ENCODE measurements at regions not wholly inside any gene's neighbourhood (a gene's known extent, or its start where the extent isn't known, plus 50 kb on each side); places are given as distances from the start of the nearest gene placed in this dataset.

DNA sequence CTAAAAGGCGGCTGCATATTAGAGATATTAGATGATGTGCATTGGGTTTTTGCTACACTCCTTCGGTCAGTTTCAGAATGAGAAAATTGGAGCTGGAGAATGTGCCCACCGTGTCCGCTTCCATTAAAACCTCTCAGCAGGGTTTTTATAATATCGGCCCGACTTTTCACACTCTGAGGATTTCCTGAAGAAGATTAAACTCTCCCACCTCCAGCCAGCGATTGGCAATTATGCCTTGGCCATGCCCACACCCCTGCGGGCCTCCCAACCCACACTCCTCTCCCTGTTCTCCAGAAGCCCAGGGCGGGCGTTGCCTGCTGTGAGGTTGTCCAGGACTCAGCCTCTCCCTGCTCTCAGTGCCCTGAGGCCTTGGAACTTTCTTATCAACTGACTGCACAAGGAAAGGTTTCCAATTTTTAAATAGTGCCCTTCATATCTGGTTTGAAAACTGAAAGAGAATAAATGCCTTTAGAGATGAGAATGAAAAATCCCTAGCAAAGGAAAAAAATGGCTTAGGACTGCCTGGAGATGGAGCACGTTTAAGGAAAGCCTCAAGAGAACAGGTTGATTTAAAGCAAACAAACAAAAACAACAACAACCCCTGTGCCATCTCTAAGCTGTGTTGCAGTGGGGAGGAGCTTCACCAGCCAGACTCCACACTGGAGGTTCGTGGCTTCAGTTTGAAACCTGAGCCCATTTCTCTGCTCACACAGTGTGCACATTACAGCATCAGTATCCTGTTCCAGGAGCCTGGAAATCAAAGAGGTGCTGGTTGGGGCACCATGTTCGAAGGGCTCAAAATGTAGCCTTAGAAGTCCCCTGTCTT, 292.9 kb downstream of the NSG2 start:
- no peak for DNase-seq

DNA sequence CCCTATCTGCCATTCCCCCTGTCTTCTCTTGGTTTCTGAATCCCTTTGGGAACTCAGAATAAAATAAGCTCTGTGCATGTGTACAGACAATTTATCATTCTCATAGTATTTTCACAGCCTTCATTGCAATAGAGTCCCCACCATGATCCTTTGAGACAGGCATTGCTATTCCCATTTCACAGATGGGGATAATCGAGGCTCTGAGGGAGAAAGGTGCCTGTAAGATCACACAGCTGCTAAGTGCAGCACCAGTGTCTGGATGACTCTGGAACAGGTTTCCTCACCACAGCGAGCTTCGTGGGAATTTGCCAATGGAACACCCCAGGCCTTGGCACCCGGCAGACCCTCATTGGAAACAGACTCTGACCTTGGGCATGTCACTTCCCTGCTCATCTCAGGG, 293.6 kb downstream of the NSG2 start:
- DNase-seq = no peak

DNA sequence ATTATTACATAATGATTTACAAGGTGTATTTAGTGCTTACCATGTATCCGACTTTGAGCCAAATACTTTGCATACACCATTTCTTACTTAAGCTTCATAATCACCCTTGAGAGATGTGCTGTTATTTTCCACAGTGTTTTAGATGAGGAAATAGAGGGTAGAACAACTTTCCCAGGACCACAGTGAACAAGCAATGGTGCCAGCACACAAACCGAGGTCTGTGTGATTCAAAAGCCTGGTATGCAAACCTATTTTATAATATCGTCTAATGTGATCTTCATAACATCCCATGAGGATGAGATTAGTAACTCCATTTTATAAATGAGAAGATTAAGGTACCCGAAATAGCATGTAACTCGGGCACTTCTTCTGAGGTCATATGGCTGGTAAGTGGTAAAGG, 294.7 kb downstream of the NSG2 start:
- DNase-seq = no peak

DNA sequence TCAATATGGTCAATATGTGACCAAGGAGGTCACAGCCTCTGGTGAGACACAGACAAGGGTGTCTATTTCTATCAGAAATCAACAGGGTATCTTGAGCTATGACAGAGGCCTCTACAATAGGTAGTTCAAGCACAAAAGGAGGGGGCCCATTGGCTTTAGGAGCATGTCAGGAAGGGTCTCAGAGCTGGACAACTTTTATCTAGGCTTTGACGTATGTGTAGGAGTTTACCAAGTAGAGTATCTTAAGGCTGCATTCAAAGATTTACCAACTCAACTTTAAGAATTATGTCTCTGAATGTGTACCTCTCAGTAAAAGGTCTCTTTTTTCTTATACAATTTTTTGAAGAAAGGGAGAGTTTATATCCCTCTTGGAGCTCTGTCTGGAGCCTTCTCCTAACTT, 297.2 kb downstream of the NSG2 start:
- DNase-seq = no peak

DNA sequence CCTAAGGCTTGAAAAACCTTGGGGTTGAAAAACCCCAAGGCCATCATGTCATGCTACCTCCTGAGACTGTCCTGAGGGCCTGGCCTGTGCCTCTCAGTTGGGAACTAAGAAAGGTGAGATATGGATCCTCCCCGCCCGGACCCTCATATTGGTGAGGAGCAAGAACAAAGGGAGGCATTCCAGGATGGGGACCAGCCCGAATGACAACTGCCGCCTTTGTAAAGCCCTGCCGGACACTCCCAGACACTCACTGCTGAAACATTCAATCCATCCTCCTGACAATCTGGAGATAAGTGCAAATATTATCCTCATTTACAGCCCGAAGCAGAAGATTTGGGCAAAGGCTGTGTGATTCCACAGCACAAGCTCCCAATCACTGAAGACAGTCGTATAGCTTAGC, 298.3 kb downstream of the NSG2 start:
- DNase-seq = no peak

DNA sequence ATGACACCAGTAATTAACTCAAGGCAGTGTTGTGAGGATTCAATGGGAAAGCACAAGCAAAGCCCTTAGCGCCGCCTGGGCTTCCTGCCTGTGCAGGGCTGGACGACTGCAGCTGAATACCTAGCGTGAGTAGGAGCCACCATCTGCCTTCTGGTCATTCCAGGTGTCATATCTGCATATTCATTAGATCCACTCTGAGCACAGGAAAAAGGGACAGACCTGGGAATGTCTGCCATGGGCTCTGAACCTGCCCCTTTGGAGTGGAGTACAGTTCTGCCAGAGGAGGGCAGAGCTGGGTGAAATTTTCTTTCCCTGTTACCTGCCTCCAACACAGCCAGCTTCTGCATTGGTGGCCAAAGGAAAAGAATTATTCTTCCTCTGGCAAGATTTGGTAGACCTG, 298.8 kb downstream of the NSG2 start:
- no peak for DNase-seq

DNA sequence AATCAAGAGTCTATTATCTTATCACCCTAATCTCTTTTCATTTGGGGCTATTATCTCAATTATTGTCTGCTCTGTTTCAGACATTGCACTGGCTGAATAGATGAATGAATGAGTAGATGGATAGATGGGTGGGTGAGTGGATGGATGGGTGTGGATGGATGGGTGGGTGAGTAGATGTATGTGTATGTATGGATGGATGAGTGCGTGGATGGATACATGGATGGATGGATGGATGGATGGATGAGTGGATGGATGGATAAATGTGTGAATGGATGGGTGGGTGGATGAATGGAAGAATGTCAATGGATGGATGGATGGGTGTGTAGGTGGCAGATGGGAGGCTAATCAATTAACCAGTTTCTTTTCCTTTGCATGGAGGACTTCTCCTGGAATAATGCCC, 301.7 kb downstream of the NSG2 start:
- no peak for DNase-seq

DNA sequence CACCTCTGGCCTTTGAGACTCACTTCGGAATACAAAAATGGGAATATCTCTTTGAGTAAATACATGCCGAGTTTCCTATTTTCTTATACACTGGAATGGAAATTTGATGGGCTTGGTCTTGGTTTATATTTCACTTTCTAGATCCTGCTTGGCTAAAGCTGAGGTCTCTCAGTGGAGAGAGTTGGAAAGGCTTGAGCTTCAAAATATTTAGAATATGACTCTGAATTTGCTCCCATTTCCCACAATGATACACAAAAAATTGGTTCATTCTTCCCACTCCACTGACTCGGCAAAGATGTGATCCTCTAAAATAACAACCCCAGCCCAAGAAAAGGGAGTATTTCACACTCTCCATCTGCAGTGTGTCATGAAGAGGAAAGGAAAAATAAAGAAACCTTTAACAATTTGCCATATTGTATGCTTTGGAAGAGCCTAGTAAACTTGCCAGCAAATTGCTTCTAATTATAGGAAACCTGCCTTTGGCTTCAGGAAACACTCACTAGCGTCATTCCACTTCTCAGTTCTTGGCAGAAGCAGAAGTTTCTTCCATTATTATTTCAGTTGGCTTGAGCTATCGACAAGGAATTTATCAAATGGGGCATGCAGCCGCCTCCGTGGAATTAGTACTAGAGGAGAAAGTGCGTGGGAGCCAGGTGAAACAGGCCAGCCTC, 302.9 kb downstream of the NSG2 start:
- DNase-seq = no peak

DNA sequence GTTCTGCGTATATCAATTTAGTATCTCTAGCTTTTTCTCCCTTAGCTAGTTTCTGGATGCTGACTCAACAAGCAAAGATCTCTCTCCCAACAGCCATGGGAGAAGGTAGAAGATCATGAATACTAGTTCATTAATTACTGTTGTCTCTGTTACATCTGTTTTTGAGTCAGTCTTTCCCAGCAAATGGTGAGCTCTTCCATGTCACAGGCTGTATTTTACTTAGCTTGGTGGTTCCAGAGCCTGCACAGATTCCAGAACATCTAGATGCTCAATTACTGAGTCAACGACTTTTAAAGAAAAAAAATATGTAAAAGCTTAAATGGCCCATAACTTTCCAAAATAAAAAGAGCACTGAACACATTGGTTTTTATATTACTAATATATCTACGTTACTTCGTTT, 307.2 kb downstream of the NSG2 start:
- DNase-seq = no peak

DNA sequence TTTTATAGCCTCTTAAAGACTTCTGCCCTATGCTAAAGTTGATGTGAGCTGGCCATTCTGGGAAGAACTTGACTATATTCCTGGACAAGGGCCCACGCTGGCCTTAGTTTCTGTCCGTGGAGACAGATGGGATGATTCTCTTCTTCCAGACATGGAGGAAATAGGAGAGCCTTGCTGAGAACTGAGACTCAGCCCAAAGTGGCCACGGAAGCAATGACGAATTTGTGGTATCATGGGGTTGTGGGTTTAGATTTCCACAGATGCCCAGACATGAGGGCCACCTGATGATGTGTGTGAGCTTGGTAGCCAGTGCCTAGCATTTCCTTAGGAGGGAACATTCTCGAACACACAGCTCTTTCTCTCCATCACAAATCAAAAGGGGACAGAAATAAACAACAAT, 309.1 kb downstream of the NSG2 start:
- DNase-seq = no peak

DNA sequence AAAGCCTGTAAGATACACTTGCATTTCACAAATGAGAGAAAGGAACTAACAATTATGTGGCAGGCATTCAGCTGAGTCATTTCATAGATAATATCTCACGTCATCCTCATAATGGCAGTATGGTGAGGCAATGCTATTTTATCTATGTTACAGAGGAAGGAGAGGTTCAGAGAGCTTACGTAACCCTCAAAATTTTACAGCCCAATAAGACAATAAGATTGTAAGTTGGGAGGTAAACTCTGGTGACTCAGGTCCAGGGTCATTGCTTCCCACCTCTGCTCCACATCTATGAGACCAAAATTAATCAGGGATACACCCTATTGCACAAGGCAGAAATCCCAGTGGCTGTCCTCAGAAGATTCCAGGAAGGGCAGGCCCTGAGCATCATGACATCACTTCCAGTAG, 309.7 kb downstream of the NSG2 start:
- no peak for DNase-seq

DNA sequence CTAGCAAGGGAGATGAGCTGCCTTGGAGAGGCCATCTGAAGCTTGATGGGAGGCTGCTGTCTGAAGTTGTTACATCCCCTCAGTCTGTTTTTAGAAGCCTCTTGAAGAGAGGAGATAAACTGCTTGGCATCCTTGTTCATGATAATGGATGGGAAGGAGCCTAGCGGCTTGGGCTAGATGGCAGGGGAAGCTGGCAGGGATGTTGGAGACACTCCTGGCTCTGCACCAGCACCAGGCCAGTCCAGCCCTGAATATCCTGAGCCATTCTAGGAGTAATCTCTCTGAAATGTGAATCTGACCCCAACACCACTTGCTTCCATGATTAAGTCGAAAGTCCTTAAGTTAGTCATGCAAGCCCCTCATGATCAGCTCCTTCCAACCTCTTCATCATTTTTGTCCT, 310.5 kb downstream of the NSG2 start:
- DNase-seq = no peak

DNA sequence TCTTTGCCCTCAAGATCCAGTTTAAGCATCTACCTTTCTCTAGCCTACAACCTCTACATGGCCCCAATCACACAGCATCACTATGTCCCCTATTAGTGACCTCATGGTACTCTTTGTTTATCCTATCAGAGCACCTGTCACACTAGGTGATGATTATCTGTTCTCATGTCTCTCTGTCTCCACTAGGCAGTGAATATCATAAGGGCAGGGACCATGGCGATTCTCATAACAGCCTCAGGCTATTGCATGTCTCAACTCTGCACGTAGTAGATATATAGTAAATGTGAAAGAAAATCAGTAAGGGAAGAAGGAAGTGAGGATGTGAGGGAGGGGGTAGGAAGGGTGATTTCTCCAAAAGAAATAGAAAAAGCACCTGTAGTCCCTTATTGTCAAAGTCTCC, 311.0 kb downstream of the NSG2 start:
- no peak for DNase-seq

DNA sequence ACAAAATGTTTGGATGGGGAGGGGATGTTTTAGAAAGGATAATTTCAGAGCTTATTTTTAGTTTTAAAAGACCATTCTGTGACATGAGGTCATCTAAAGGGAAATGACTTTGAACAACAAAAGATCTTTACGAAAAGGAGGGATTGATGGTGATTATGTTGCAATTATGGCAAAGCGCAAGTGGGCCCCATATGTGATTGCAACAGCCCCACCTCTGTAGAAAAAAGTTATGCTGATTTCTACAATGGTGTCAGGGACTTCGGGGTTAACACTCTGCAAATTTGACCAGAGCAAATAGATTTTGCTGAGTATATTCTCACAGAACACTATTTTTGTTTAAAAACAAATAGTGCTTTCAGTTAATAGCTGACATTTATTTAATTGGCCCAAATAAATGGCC, 312.8 kb downstream of the NSG2 start:
- DNase-seq = no peak

DNA sequence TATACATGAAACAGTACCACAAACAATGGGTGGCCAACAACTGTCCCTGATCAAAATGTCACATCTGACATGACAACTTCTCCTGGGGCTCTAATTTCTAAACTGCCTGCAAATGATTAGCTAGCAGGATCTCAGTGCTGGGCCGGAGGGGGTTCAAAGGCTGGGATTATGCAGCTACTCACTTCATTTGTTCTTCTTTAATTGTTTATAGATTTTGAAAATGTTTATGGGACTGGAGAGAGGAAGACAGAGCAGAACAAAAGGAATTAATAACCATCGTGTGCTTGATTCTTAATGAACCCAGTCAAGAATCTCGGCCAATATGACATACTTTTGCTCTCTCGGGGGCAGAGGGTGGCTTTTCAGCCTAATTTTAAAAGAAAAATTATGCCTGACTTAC, 313.6 kb downstream of the NSG2 start:
- no peak for DNase-seq

DNA sequence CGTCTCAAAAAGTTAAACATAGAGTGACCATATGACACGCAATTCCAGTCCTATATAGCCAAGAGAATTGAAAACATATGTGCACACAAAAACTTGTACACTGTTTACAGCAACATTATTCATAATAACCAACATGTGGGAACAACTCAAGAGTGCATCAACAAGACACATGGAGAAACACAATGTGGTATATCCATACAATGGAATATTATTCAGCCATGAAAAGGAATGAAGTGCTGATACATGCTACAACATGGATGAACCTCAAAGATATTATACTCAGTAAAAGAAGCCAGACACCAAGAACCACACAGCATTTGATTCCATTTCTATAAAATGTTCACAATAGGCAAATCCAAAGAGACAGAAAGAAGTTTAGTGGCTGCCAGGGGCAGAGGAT, 317.0 kb downstream of the NSG2 start:
- DNase-seq = no peak

DNA sequence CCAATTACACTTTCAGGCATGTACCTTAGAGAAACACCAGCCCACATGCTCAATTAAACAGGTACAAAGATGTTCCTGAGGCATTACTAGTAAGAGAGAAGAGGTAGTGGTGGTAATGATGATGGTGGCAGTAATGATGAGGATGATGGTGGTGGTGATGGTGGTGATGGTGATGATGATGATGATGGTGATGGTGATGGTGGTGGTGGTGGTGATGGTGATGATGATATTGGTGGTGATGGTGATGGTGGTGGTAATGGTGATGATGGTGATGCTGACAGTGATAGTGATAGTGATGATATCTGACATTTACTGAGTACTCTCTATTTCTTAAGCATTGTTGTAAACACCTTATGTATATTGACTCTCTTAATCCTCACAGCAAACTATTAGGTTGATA, 318.4 kb downstream of the NSG2 start:
- no peak for DNase-seq

DNA sequence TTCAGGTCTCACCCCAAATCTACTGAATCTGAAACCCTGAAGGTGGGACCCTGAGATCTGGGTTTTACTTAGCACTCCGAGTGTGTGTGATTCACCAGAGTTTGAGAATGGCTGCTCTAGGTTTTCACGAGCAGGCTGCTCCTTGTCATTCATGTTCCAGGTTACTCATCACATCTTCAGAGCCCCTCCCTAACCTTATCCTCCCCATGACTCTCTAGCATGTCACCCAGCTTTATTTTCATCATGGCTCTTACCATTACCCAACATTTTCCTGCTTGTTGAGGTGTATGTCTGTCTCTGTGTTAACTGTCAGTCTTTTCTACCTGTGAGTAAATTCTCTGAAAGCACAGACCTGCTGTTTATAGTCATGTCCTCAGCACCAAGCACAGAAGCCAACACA, 319.2 kb downstream of the NSG2 start:
- no peak for DNase-seq

DNA sequence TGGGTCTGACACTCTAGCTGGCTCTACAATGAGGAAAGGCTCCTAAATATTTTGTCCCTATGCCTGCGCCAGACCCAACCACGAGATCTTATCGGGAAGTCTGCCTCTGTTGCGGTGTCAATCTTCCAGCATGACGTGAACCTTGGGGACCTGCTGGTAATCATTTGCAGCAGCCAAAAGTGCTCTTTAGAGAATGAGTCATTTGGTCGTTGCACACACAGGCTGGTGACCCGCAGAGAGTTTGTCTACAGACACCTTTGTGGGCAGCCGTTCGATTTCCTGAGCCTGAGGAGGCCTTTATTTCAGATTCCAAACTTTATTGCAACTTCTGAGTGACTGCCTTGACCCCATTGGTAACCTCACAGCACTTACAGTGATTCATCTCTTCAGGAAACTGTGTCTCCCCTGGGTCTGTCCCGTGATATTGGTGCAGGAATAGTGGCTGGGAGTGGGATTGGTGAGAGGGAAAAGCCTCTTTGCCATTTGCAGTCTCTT, 326.1 kb downstream of the NSG2 start:
- no peak for DNase-seq

DNA sequence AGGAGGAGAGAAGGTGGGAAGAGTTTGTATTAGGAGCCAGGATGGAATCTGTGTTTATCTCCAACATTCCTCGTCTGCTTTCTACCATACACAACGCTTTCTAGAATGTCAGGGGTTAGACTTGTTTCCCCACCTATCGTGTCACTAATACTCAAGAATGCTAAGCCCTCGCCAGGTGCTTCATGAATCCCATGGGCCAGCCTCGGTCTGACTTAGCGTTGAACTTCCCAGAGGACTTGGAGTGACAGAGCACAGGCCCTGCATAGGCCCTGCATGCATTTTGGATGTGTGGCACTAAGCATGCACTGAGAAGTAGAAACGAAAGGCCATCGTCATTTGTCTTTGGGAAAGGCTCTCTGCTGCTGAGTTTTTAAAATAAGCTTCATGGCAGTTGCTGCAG, 328.7 kb downstream of the NSG2 start:
- no peak for DNase-seq

DNA sequence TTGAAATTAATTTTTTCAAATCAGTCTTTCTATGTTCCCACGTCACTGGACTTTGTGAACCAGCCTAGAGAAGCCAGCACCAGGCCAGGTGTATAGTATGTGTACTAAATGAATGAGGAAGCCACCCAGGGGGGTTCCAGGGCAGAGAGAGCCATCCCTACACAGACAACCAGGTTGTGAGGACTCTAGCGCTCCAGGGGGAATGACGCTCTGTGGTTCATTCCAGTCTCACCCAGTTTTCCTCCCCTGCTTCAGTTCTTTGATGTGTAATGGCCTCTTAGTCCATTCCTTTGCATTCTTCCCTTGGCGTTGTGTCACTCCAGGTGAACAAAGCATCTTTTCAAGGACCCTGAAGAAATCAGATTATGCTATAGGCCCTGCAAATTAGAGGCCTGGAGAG, 330.6 kb downstream of the NSG2 start:
- no peak for DNase-seq

DNA sequence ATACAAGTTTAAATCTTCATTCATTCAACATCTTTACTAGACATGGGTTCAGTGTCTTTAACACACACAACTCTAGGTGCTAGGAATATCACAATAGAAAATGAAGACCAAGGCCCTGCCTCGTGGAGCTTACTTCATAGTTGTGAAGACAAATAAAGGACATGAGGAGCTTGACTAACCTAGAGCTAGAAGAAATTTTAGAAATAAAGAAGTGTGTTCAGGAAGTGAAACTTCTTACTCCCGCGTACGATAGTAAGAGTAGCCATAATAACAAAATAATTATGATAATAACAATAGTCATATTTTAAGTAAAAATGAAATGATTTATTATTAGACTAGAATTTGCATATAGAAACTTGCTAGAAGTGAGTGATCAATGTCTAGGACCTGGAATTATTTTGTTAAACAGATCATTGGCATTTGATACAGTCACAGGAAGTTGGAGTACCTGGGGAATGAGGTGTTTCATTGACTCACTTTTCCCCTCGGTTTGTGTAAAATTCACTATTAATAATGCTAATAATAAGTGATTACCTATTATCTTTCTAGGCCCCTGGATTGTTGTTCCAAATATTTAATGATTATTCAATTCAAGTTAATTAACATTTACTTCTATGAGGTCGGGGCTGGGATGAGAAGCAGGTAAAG, 331.3 kb downstream of the NSG2 start:
- DNase-seq = no peak

DNA sequence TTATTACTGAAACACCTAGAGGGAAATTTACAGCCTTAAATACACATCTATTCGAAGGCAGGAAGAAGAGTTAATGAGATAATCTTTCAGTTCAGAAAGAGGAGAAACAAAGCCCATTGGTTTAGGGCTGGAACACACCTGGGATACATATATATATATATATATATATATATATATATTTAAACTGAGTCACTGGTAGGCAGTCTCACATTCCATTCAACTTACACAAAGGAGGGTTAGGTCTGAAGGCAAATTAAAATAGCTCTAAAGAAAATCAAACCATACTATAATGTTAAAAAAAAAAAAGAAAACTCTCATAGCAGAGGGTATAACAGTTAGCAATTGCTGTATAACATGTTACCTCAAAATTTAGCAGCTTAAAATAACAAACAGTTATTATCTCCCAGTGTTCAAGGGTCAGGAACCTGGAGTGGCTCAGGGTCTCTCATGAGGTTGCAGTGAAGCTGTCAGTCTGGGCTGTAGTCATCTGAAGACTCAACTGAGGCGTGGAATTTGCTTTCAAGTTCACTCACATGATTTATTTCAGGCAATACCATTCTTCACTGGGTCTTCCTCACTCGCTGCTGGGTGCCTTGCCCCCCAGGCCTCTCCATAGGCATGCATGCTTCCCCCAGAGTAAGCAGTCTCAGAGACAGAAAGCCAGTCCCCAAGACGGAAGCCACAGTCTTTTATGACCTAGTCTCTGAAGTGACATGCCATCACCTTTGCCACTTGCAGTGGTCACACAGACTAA, 332.8 kb downstream of the NSG2 start:
- DNase-seq = no peak

Data from NCI-H1092 (cell line).